H9 (cell line): ENCODE measurements at regions not wholly inside any gene's neighbourhood (a gene's known extent, or its start where the extent isn't known, plus 50 kb on each side); places are given as distances from the start of the nearest gene placed in this dataset.

Source experiments
- DNase-seq: peaks from one replicate; pipeline ENCODE4 v3.0.0-alpha.2; 2017
- H2AFZ ChIP-seq: one replicate; pipeline ENCODE4 v1.6.1; 2013; ENCODE audit warnings: mild to moderate bottlenecking, low read length, control low read depth, moderate library complexity
- H2AK5ac ChIP-seq: 2 replicates; pipeline ENCODE4 v1.6.1; 2013; ENCODE audit warnings: low read length, control low read depth, mixed read lengths; ENCODE audit not compliant: insufficient read length
- H2BK120ac ChIP-seq: one replicate; pipeline ENCODE4 v1.6.1; 2013; ENCODE audit warnings: low read depth, mild to moderate bottlenecking, low read length, control low read depth, inconsistent platforms; ENCODE audit not compliant: poor library complexity, severe bottlenecking
- H2BK12ac ChIP-seq: 2 replicates; pipeline ENCODE4 v1.6.1; 2013; ENCODE audit warnings: low read length, control low read depth, mixed read lengths, low read depth; ENCODE audit not compliant: insufficient read length
- H2BK15ac ChIP-seq: 2 replicates; pipeline ENCODE4 v1.6.1; 2013; ENCODE audit warnings: low read depth, low read length, control low read depth
- H2BK20ac ChIP-seq: one replicate; pipeline ENCODE4 v1.6.1; 2013; ENCODE audit warnings: low read depth, mild to moderate bottlenecking, low read length, control low read depth, inconsistent platforms; ENCODE audit not compliant: poor library complexity, severe bottlenecking
- H2BK5ac ChIP-seq: 2 replicates; pipeline ENCODE4 v1.6.1; 2013; ENCODE audit warnings: low read length, control low read depth, mixed read lengths; ENCODE audit not compliant: insufficient read length
- H3K14ac ChIP-seq: 2 replicates; pipeline ENCODE4 v1.6.1; 2013; ENCODE audit warnings: low read length, control low read depth; ENCODE audit not compliant: insufficient read depth
- H3K18ac ChIP-seq: 2 replicates; pipeline ENCODE4 v1.6.1; 2013; ENCODE audit warnings: low read depth, mild to moderate bottlenecking, mixed read lengths, low read length, control low read depth; ENCODE audit not compliant: insufficient read length
- H3K23ac ChIP-seq: 2 replicates; pipeline ENCODE4 v1.6.1; 2013; ENCODE audit warnings: low read length, control low read depth, mixed read lengths, low read depth; ENCODE audit not compliant: insufficient read length
- H3K23me2 ChIP-seq: 2 replicates; pipeline ENCODE4 v1.6.1; 2013; ENCODE audit warnings: low read depth, mild to moderate bottlenecking, mixed read lengths, low read length, control low read depth; ENCODE audit not compliant: insufficient read length, poor library complexity, severe bottlenecking
- H3K27ac ChIP-seq: 2 replicates; pipeline ENCODE4 v1.5.1; 2013; ENCODE audit warnings: low read length, control low read depth, mixed read lengths, low read depth; ENCODE audit not compliant: insufficient read length
- H3K27me3 ChIP-seq: 2 replicates; pipeline ENCODE4 v1.6.1; 2013; ENCODE audit warnings: low read length, control low read depth, inconsistent platforms; ENCODE audit not compliant: insufficient read depth
- H3K4ac ChIP-seq: 2 replicates; pipeline ENCODE4 v1.6.1; 2013; ENCODE audit warnings: low read depth, mild to moderate bottlenecking, control low read depth, inconsistent platforms, low read length, moderate library complexity
- H3K4me1 ChIP-seq: 2 replicates; pipeline ENCODE4 v1.6.1; 2013; ENCODE audit warnings: low read length, control low read depth, inconsistent platforms; ENCODE audit not compliant: insufficient read depth
- H3K4me2 ChIP-seq: 2 replicates; pipeline ENCODE4 v1.6.1; 2013; ENCODE audit warnings: low read length, control low read depth, mixed read lengths; ENCODE audit not compliant: insufficient read length, insufficient read depth
- H3K56ac ChIP-seq: 2 replicates; pipeline ENCODE4 v1.6.1; 2013; ENCODE audit warnings: low read depth, mild to moderate bottlenecking, mixed read lengths, low read length, control low read depth; ENCODE audit not compliant: insufficient read length
- H3K79me1 ChIP-seq: 2 replicates; pipeline ENCODE4 v1.6.1; 2013; ENCODE audit warnings: low read depth, mild to moderate bottlenecking, moderate library complexity, low read length, control low read depth, inconsistent platforms; ENCODE audit not compliant: insufficient read depth, poor library complexity, severe bottlenecking
- H3K79me2 ChIP-seq: 2 replicates; pipeline ENCODE4 v1.6.1; 2013; ENCODE audit warnings: low read length, control low read depth, inconsistent platforms; ENCODE audit not compliant: insufficient read depth
- H3K9ac ChIP-seq: 2 replicates; pipeline ENCODE4 v1.6.1; 2013; ENCODE audit warnings: low read length, control low read depth, mixed read lengths; ENCODE audit not compliant: insufficient read length; ENCODE audit errors: extremely low read depth
- H3K9me3 ChIP-seq: one replicate; pipeline ENCODE4 v1.6.1; 2013; ENCODE audit warnings: low read depth, low read length, inconsistent platforms; ENCODE audit not compliant: control insufficient read depth
- H3T11ph ChIP-seq: one replicate; pipeline ENCODE4 v1.6.1; 2013; ENCODE audit warnings: mild to moderate bottlenecking, low read length, control low read depth, inconsistent platforms
- H4K20me1 ChIP-seq: one replicate; pipeline ENCODE4 v1.6.1; 2013; ENCODE audit not compliant: control insufficient read depth, insufficient read length, insufficient read depth
- H4K5ac ChIP-seq: 2 replicates; pipeline ENCODE4 v1.6.1; 2013; ENCODE audit warnings: low read depth, mild to moderate bottlenecking, mixed read lengths, low read length, control low read depth; ENCODE audit not compliant: insufficient read length
- H4K8ac ChIP-seq: replicated peaks from 2 replicates; pipeline ENCODE4 v1.6.1; 2013; ENCODE audit warnings: low read length, control low read depth, mixed read lengths, low read depth; ENCODE audit not compliant: insufficient read length
- H4K91ac ChIP-seq: 2 replicates; pipeline ENCODE4 v1.6.1; 2013; ENCODE audit warnings: low read depth, mild to moderate bottlenecking, moderate library complexity, mixed read lengths, low read length, control low read depth; ENCODE audit not compliant: insufficient read length
- H3K27ac Mint-ChIP-seq, 3 experiments: 2 replicates in 2 of 3; 3 replicates in 1 of 3; pipeline ENCODE4 v1.8.0; 2020 to 2021; ENCODE audit warnings: mixed read lengths in 3 of 3, mild to moderate bottlenecking in 1 of 3, moderate library complexity in 1 of 3
- H3K27me3 Mint-ChIP-seq: 2 replicates; pipeline ENCODE4 v1.8.0; 2021; ENCODE audit warnings: low read depth, mild to moderate bottlenecking, moderate library complexity, mixed read lengths
- H3K36me3 Mint-ChIP-seq, 3 experiments: 2 replicates in 2 of 3; 3 replicates in 1 of 3; pipeline ENCODE4 v1.8.0; 2020 to 2021; ENCODE audit warnings: low read depth in 3 of 3, mixed read lengths in 3 of 3; ENCODE audit not compliant: insufficient read depth in 1 of 3
- H3K4me1 Mint-ChIP-seq, 2 experiments: 2 replicates each; pipeline ENCODE4 v1.8.0; 2020; ENCODE audit warnings: mixed read lengths in 2 of 2
- H3K4me3 Mint-ChIP-seq, 2 experiments: 2 replicates in 1 of 2; 3 replicates in 1 of 2; pipeline ENCODE4 v1.8.0; 2020 to 2021; ENCODE audit warnings: mild to moderate bottlenecking in 2 of 2, mixed read lengths in 2 of 2, moderate library complexity in 1 of 2
- H3K9me3 Mint-ChIP-seq, 2 experiments: 2 replicates in 1 of 2; 3 replicates in 1 of 2; pipeline ENCODE4 v1.8.0; 2020; ENCODE audit warnings: mild to moderate bottlenecking in 2 of 2, mixed read lengths in 2 of 2, moderate library complexity in 1 of 2
- WGBS: extraction: QIAGEN DNeasy Blood & Tissue Kit; methylation state at CpG from one replicate; pipeline ENCODE4 v1.1.7; 2013; ENCODE audit warnings: missing lambda C conversion rate, low lambda C conversion rate, mixed read lengths; ENCODE audit not compliant: insufficient read length; ENCODE audit errors: extremely low coverage; 5-methylcytosine and 5-hydroxymethylcytosine counted together
- TF ChIP-seq, protein P1 (sequence below): fragments of 200-600 bp; sonication (generic); conservative IDR thresholded peaks from 3 replicates; pipeline ENCODE4 v1.8.0; 2021; ENCODE audit warnings: antibody characterized with exemption, mild to moderate bottlenecking

DNA sequence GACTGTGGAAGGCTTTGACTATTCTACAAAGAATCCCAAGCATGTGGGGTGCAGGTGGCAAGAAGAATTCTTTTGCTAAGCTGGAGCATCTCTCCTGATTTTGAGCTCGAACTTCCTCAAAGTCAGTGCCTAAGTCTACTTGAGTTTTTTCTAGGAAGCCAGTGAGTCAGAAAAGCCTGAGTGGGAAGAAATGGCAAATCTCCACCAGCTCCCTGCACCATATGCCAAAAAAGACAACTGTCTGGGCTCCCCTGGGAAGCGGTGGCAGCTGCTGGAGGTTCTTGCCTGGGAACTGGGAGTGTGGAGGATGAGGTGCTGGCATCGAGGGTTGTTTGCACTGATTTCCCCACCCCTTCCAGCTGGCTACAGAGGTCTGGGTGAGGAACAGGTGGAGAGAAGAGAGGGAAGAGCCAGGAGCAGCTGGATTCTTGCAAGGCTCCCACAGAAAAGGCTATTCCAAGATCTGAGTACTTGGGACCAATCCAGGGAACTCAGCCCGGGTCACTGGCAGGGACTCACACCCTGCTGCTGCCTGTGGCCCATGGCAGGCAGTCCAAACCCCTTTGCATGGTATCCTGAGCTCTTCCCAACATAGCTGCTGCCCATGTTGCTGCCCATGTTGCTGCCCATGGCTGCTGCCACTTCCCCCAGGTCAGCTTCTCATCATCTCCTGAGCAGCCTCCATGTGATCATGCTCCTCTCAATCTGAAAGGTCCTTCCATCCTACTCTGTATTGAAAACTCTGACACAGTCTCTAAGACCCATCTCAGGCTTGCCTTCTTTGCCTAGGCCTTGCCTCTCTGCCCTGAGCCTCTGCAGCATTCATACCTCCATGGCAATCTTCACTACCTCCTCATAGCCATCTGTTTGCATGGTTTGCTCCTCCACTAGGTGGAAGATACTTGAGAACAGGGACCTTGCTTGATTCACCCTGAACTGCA is 128.3 kb upstream of the SPATS2L start:
- Mint-ChIP-seq H3K27me3 (no peaks in the 10 kb centered on the region), H3K36me3 (peaks cover 0 to 3% (median 0%) of the 10 kb centered on the region in 3 experiments; a peak in 3 of 7 replicates), H3K27ac (no peak overlapping the region; a peak in 1 of 7 replicates), H3K4me1 (peaks cover 9 to 14% of the 10 kb centered on the region in 2 experiments; a peak in 3 of 4 replicates), H3K9me3 (peaks cover 6% of the 10 kb centered on the region in 2 experiments; a peak in 4 of 5 replicates), H3K4me3 (no peak overlapping the region)
- Histone ChIP-seq H3K18ac (no peak overlapping the region), H3K27me3 (no peaks in the 10 kb centered on the region), H4K91ac (no peak overlapping the region), H3K4ac (no peak overlapping the region), H2BK12ac (no peak overlapping the region), H4K20me1 (no peaks in the 10 kb centered on the region), H4K8ac (no peak overlapping the region), H3K27ac (no peak overlapping the region), H2AFZ (no peak overlapping the region), H3K56ac (no peak overlapping the region), H4K5ac (no peak overlapping the region), H3K79me2 (no peaks in the 10 kb centered on the region), H3K79me1 (no peaks in the 10 kb centered on the region), H3K23ac (no peak overlapping the region), H2AK5ac (no peak overlapping the region), H2BK120ac (no peak overlapping the region), H3K23me2 (no peaks in the 10 kb centered on the region), H2BK15ac (no peak overlapping the region), H3K4me2 (no peak overlapping the region), H3K9ac (no peak overlapping the region), H3K4me1 (no peaks in the 10 kb centered on the region), H3T11ph (no peak overlapping the region), H3K9me3 (no peaks in the 10 kb centered on the region), H2BK5ac (no peak overlapping the region), H3K14ac (no peak overlapping the region), H2BK20ac (no peak overlapping the region)
- WGBS, result no CpG with 5 or more reads among the region's 4 CpGs
- DNase-seq, result no peak
- TF ChIP-seq, protein P1, sequence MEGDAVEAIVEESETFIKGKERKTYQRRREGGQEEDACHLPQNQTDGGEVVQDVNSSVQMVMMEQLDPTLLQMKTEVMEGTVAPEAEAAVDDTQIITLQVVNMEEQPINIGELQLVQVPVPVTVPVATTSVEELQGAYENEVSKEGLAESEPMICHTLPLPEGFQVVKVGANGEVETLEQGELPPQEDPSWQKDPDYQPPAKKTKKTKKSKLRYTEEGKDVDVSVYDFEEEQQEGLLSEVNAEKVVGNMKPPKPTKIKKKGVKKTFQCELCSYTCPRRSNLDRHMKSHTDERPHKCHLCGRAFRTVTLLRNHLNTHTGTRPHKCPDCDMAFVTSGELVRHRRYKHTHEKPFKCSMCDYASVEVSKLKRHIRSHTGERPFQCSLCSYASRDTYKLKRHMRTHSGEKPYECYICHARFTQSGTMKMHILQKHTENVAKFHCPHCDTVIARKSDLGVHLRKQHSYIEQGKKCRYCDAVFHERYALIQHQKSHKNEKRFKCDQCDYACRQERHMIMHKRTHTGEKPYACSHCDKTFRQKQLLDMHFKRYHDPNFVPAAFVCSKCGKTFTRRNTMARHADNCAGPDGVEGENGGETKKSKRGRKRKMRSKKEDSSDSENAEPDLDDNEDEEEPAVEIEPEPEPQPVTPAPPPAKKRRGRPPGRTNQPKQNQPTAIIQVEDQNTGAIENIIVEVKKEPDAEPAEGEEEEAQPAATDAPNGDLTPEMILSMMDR, result no peak
